BE2C (cell line): ENCODE measurements at regions not wholly inside any gene's neighbourhood (a gene's known extent, or its start where the extent isn't known, plus 50 kb on each side); places are given as distances from the start of the nearest gene placed in this dataset.

Experiments
- DNase-seq: peaks from one replicate; pipeline ENCODE4 v3.0.0-alpha.2; 2020
- H3K27me3 ChIP-seq: fragments of 250-450 bp; sonication (Bioruptor Pico); 2 replicates; pipeline ENCODE4 v1.5.1; 2020; ENCODE audit warnings: mild to moderate bottlenecking
- H3K36me3 ChIP-seq: fragments of 250-450 bp; sonication (Bioruptor Pico); 2 replicates; pipeline ENCODE4 v1.5.1; 2020; ENCODE audit warnings: mild to moderate bottlenecking
- H3K4me1 ChIP-seq: fragments of 250-450 bp; sonication (Bioruptor Pico); 2 replicates; pipeline ENCODE4 v1.5.1; 2020
- H3K4me3 ChIP-seq: 2 replicates; pipeline ENCODE4 v1.5.1; 2011; ENCODE audit warnings: low read depth, low read length
- H3K9me3 ChIP-seq: fragments of 250-450 bp; sonication (Bioruptor Pico); 2 replicates; pipeline ENCODE4 v1.5.1; 2020
- CTCF ChIP-seq: IDR thresholded peaks from 2 replicates; pipeline ENCODE4 v1.5.1; 2012; ENCODE audit warnings: mild to moderate bottlenecking, low read depth, low read length

DNA sequence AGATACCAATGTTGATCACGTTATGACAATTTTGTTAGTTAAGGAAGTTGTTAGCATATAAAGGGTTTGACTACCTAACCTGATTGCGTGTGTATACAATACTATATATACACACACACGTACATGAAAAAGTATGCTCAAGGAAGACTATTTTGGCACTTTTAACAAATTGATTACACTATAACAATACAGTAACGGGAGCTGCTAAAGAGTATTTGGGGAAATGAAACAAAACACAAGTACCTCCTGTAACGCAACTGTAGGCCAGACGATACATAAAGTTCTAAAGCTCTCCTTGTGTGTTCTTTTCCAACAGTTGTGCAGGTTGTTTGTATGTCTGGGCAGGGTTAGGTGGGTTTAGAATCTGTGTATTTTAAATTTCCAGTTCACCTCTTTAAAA, 98.7 kb downstream of the PLEKHG1 start:
- Histone ChIP-seq H3K9me3 (no peaks in the 10 kb centered on the region), H3K36me3 (no peaks in the 10 kb centered on the region), H3K4me1 (no peaks in the 10 kb centered on the region), H3K4me3 (no peak overlapping the region), H3K27me3 (peaks cover 12% of the 10 kb centered on the region)
- TF ChIP-seq CTCF, result no peak
- DNase-seq, result no peak

DNA sequence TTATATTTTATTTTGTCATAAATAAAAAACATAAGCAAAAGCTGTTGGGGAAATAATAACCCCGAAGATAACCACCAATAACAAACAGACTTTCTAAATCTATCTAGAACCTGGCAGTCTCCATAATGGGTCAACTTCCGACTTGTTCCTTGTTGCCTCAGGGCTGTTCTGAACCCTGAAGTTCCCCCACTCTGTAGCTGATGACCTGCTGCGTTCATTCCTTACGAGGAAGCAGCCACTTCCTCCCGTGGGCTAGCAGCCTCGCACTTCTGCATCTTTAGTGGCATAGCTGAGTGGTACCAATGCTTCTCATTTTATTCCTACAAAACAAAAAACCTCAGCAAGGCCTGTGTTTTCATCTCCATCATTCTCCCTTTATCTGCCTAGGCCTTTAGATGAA, 103.0 kb downstream of the PLEKHG1 start:
- no peaks in the 10 kb centered on the region for H3K36me3 ChIP-seq
- H3K27me3 ChIP-seq, result peaks cover 9% of the 10 kb centered on the region; the same call in 1 of the 2 replicates
- no peak for TF ChIP-seq CTCF
- no peaks in the 10 kb centered on the region for H3K9me3 ChIP-seq
- H3K4me3 ChIP-seq, result no peak overlapping the region
- H3K4me1 ChIP-seq, result no peaks in the 10 kb centered on the region
- no peak for DNase-seq

DNA sequence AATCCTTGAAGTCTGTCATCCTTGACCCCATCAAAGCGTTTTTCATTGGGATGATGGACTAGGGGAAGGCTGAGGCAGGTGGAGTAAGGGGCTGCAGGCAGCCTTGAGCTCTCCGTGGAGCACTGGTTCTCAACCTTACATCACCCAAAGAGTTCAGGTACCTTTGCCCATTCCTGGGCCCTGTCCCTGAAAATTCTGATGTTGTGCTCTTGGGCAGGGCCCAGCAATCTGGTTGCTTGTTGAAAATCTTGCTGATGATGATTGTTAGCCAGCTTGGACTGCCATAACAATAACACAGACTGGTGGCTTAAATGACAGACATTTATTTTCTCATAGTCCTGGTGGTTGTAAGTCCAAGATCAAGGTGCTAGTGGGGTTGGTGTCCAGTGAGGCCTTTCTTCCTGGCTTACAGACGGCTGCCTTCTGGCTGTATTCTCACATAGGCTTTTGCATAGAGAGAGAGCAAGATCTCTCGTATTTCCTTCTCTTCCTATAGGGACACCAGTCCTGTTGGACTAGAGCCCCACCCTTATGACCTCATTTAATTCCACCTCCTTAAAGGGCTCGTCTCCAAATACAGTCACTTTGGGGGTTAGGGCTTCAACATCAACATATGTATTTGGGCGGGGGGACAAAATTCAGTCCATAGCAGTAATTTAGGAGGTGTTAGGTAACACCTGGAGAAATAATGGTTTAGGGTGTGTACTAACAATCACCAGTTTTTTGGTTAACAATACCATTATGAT, 104.9 kb downstream of the PLEKHG1 start:
- H3K9me3 ChIP-seq, result no peaks in the 10 kb centered on the region
- H3K36me3 ChIP-seq, result no peaks in the 10 kb centered on the region
- H3K4me1 ChIP-seq, result no peaks in the 10 kb centered on the region
- DNase-seq, result no peak
- no peak overlapping the region for H3K4me3 ChIP-seq
- no peak for TF ChIP-seq CTCF
- no peaks in the 10 kb centered on the region for H3K27me3 ChIP-seq

- Histone ChIP-seq H3K4me1 (no peaks in the 10 kb centered on the region), H3K27me3 (no peaks in the 10 kb centered on the region), H3K4me3 (no peak overlapping the region), H3K9me3 (no peaks in the 10 kb centered on the region), H3K36me3 (no peaks in the 10 kb centered on the region)
- no peak for TF ChIP-seq CTCF
- no peak for DNase-seq
Measured at GRCh38 chr6:150705392-150705791, 105.7 kb downstream of the PLEKHG1 start.

GRCh38 chr6:150710236-150710635, 110.6 kb downstream of the PLEKHG1 start:
- H3K4me1 ChIP-seq, result no peaks in the 10 kb centered on the region
- DNase-seq, result no peak
- H3K36me3 ChIP-seq, result no peaks in the 10 kb centered on the region
- H3K27me3 ChIP-seq, result no peaks in the 10 kb centered on the region
- H3K4me3 ChIP-seq, result no peak overlapping the region
- no peaks in the 10 kb centered on the region for H3K9me3 ChIP-seq
- TF ChIP-seq CTCF, result no peak

DNA sequence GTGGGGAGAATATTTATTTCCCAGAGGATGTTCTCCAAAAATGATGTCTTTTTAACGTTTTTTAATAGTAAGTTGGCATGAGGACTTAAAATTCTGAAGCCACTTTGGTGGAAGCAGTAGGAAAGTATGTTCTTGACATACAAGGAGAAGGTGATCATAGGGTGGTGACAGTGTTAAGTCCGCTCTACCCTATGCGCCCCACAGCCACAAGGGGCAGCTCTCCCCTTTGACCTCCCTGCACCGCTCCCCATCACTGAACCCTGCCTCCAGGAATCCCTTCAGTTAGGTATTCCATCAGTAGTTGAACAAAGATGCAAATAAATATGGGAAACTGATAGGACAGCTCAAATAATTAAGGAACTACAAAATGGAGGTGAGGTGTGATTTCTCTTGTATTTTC, 111.4 kb downstream of the PLEKHG1 start:
- TF ChIP-seq CTCF, result no peak

More for the DNA sequence above, 111.4 kb downstream of the PLEKHG1 start:
- Histone ChIP-seq H3K27me3 (no peaks in the 10 kb centered on the region), H3K9me3 (no peaks in the 10 kb centered on the region), H3K36me3 (no peaks in the 10 kb centered on the region), H3K4me3 (no peak overlapping the region), H3K4me1 (no peaks in the 10 kb centered on the region)
- DNase-seq, result no peak
